Fibroblast of lung (primary cell): ENCODE measurements at regions not wholly inside any gene's neighbourhood (a gene's known extent, or its start where the extent isn't known, plus 50 kb on each side); places are given as distances from the start of the nearest gene placed in this dataset.

Experiments used
- DNase-seq, 2 donors: peaks; one replicate each; pipeline versions ENCODE4 v3.0.0 to v3.0.0-alpha.2; 2010; ENCODE audit warnings: low read depth in 2 of 2
- H2AFZ ChIP-seq: 2 replicates; pipeline ENCODE4 v1.5.1; 2012; ENCODE audit warnings: low read length, control low read depth, inconsistent platforms
- H3K27ac ChIP-seq: 2 replicates; pipeline ENCODE4 v1.5.1; 2011; ENCODE audit warnings: low read length, control low read depth; ENCODE audit not compliant: insufficient read depth
- H3K27me3 ChIP-seq: 2 replicates; pipeline ENCODE4 v1.5.1; 2011; ENCODE audit warnings: mild to moderate bottlenecking, low read length; ENCODE audit not compliant: control insufficient read depth, insufficient read depth
- H3K36me3 ChIP-seq: 2 replicates; pipeline ENCODE4 v1.5.1; 2011; ENCODE audit warnings: low read length; ENCODE audit not compliant: control insufficient read depth, insufficient read depth
- H3K4me1 ChIP-seq: 2 replicates; pipeline ENCODE4 v1.5.1; 2011; ENCODE audit warnings: low read length; ENCODE audit not compliant: control insufficient read depth, insufficient read depth; ENCODE audit errors: extremely low read depth
- H3K4me2 ChIP-seq: 2 replicates; pipeline ENCODE4 v1.5.1; 2011; ENCODE audit warnings: low read length, control low read depth; ENCODE audit not compliant: insufficient read depth; ENCODE audit errors: extremely low read depth
- H3K4me3 ChIP-seq, 4 experiments: fragments of 200-600 bp in 1 of 4; sonication (generic) in 1 of 4; replicated peaks in 1 of 4; 2 replicates each; pipeline ENCODE4 v1.5.1; 2011 to 2016; ENCODE audit warnings: low read length in 4 of 4, low read depth in 3 of 4, mild to moderate bottlenecking in 3 of 4, control low read depth in 2 of 4, inconsistent platforms in 1 of 4, mixed read lengths in 1 of 4; ENCODE audit not compliant: insufficient read depth in 1 of 4; ENCODE audit errors: control extremely low read depth in 1 of 4
- H3K79me2 ChIP-seq: 2 replicates; pipeline ENCODE4 v1.5.1; 2012; ENCODE audit warnings: mild to moderate bottlenecking, low read length, inconsistent platforms; ENCODE audit not compliant: control insufficient read depth, insufficient read depth
- H3K9ac ChIP-seq: 2 replicates; pipeline ENCODE4 v1.5.1; 2011; ENCODE audit warnings: mild to moderate bottlenecking, low read length, control low read depth; ENCODE audit not compliant: insufficient read depth
- H3K9me3 ChIP-seq: 2 replicates; pipeline ENCODE4 v1.5.1; 2012; ENCODE audit warnings: low read depth, low read length; ENCODE audit not compliant: control insufficient read depth, insufficient read depth
- H4K20me1 ChIP-seq: 2 replicates; pipeline ENCODE4 v1.5.1; 2011; ENCODE audit warnings: low read length; ENCODE audit not compliant: control insufficient read depth, insufficient read depth; ENCODE audit errors: extremely low read depth
- EZH2 ChIP-seq: IDR thresholded peaks from 2 replicates; pipeline ENCODE4 v1.5.1; 2012; ENCODE audit warnings: low read length, control low read depth, mild to moderate bottlenecking; ENCODE audit errors: missing control alignments
- TF ChIP-seq, protein P1 (sequence below), 2 donors: IDR thresholded peaks in 1 of 2; conservative IDR thresholded peaks in 1 of 2; 1 replicate in 1 of 2; 2 replicates in 1 of 2; pipeline ENCODE4 v1.5.1; 2011 to 2012; ENCODE audit warnings: low read length in 2 of 2, control low read depth in 1 of 2, inconsistent platforms in 1 of 2, low read depth in 1 of 2, mild to moderate bottlenecking in 1 of 2

DNA sequence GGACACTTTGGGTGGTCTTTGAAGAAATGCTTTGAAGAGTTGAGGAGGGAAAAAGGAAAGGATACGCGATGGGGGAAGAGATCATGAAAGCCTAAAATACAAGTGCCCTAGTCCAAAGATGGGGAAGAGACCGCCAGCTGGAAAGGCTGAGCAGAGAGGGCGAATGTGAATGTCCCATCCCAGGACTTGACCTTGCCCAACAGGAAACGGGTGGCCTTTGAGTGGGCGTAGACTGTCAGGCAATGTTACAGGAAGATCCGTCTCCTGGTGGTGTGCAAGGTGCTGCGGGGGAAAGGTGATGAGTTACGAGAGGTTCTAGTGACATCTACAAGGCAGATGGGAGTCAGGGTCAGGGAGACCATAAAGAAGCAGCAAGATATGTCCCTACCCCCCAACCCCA lies 55.0 kb upstream of the TBXT start:
- Histone ChIP-seq H3K36me3 (no peaks in the 10 kb centered on the region), H3K9me3 (no peaks in the 10 kb centered on the region), H3K4me1 (no peaks in the 10 kb centered on the region), H2AFZ (no peak overlapping the region), H3K4me2 (no peak overlapping the region), H3K4me3 (no peak overlapping the region), H4K20me1 (no peaks in the 10 kb centered on the region), H3K27me3 (no peaks in the 10 kb centered on the region), H3K9ac (no peak overlapping the region), H3K27ac (no peak overlapping the region), H3K79me2 (no peaks in the 10 kb centered on the region)
- DNase-seq: no peak
- TF ChIP-seq, protein P1, sequence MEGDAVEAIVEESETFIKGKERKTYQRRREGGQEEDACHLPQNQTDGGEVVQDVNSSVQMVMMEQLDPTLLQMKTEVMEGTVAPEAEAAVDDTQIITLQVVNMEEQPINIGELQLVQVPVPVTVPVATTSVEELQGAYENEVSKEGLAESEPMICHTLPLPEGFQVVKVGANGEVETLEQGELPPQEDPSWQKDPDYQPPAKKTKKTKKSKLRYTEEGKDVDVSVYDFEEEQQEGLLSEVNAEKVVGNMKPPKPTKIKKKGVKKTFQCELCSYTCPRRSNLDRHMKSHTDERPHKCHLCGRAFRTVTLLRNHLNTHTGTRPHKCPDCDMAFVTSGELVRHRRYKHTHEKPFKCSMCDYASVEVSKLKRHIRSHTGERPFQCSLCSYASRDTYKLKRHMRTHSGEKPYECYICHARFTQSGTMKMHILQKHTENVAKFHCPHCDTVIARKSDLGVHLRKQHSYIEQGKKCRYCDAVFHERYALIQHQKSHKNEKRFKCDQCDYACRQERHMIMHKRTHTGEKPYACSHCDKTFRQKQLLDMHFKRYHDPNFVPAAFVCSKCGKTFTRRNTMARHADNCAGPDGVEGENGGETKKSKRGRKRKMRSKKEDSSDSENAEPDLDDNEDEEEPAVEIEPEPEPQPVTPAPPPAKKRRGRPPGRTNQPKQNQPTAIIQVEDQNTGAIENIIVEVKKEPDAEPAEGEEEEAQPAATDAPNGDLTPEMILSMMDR (conservative IDR thresholded peaks at IDR 0.05 in 1 of 2, IDR thresholded peaks at IDR 0.05 in 1 of 2; ENCODE audit: low read depth in 1 of 2, low read length in 2 of 2): no peak
- TF ChIP-seq EZH2: no peak

DNA sequence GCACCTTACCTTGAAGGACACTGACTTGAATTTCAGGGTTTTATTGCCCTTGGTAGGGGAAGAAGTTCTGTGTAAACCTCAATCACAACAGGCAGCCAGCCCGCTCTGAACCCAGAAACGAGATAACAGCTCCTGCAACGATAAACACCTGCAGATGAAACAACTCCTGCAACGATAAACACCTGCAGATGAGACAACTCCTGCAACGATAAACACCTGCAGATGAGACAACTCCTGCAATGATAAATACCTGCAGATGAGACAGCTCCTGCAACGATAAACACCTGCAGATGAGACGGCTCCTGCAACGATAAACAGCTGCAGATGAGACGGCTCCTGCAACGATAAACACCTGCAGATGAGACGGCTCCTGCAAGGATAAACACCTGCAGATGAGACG lies 54.0 kb upstream of the TBXT start:
- Histone ChIP-seq H3K79me2 (no peaks in the 10 kb centered on the region), H3K9me3 (no peaks in the 10 kb centered on the region), H3K4me3 (no peak overlapping the region), H4K20me1 (no peaks in the 10 kb centered on the region), H3K9ac (no peak overlapping the region), H3K4me1 (no peaks in the 10 kb centered on the region), H3K4me2 (no peak overlapping the region), H3K27me3 (no peaks in the 10 kb centered on the region), H3K36me3 (no peaks in the 10 kb centered on the region), H2AFZ (no peak overlapping the region), H3K27ac (no peak overlapping the region)
- DNase-seq: no peak
- no peak for TF ChIP-seq EZH2
- TF ChIP-seq, protein P1 (conservative IDR thresholded peaks at IDR 0.05 in 1 of 2, IDR thresholded peaks at IDR 0.05 in 1 of 2; ENCODE audit: low read depth in 1 of 2, low read length in 2 of 2): no peak

DNA sequence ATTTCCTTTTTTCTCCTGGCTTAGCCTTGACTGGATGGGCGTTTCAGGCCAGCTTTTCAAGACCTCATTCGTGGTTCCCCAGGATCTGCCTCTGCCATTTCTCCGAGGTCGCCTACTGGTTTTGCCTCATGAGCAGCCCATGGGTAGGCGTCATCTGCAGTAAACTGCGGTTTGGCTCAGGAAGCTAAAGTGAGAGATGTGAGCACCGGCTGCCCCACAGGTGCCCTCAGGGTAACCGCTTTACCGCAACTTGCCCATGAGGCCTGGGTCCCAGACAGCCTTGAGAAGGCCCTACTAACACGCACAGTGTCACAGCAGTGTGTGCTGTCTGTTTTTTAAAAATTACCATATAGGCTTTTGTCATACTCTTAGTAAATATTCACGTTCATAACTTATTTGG lies 53.4 kb upstream of the TBXT start:
- Histone ChIP-seq H3K27ac (no peak overlapping the region), H2AFZ (no peak overlapping the region), H4K20me1 (no peaks in the 10 kb centered on the region), H3K27me3 (no peaks in the 10 kb centered on the region), H3K9me3 (no peaks in the 10 kb centered on the region), H3K9ac (no peak overlapping the region), H3K4me3 (no peak overlapping the region), H3K36me3 (no peaks in the 10 kb centered on the region), H3K4me2 (no peak overlapping the region), H3K4me1 (no peaks in the 10 kb centered on the region), H3K79me2 (no peaks in the 10 kb centered on the region)
- no peak for DNase-seq
- TF ChIP-seq, protein P1 (conservative IDR thresholded peaks at IDR 0.05 in 1 of 2, IDR thresholded peaks at IDR 0.05 in 1 of 2; ENCODE audit: low read depth in 1 of 2, low read length in 2 of 2): no peak
- TF ChIP-seq EZH2: no peak
